Body of pancreas (tissue), 4 donors: ENCODE measurements at regions not wholly inside any gene's neighbourhood (a gene's known extent, or its start where the extent isn't known, plus 50 kb on each side); places are given as distances from the start of the nearest gene placed in this dataset.

ENCODE experiments used
- POLR2A ChIP-seq, 3 donors: fragments of 450-650 bp; IDR thresholded peaks; one replicate each; pipeline ENCODE4 v1.6.1; 2016; ENCODE audit warnings: antibody characterized with exemption in 3 of 3, mild to moderate bottlenecking in 2 of 3
- TF ChIP-seq, protein P1 (sequence below), 7 experiments: fragments of 450-650 bp in 4 of 7; fragments of 200-600 bp in 3 of 7; sonication (generic) in 3 of 7; IDR thresholded peaks; one replicate each; pipeline ENCODE4 v1.5.1; 2016 to 2019; ENCODE audit warnings: antibody characterized with exemption in 7 of 7

DNA sequence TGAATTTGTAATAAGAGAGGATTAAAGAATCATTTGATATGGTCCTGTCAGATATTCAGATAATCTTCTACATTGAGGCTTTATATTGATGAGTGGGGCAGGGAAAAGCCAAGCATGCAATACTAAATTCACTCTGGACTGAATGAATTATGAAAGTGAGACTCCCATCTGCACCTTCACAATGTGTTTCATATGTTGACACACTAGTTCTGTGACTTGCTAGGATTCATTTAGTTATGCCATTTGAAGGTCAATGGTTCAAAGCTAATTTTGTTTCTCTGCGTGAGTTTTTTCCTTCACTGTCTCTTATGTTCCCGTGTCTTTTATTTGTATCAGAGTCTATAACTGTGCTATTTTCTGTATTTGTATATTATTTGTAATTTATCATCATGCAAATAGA, 1332.5 kb downstream of the KCNT2 start:
- TF ChIP-seq, protein P1, sequence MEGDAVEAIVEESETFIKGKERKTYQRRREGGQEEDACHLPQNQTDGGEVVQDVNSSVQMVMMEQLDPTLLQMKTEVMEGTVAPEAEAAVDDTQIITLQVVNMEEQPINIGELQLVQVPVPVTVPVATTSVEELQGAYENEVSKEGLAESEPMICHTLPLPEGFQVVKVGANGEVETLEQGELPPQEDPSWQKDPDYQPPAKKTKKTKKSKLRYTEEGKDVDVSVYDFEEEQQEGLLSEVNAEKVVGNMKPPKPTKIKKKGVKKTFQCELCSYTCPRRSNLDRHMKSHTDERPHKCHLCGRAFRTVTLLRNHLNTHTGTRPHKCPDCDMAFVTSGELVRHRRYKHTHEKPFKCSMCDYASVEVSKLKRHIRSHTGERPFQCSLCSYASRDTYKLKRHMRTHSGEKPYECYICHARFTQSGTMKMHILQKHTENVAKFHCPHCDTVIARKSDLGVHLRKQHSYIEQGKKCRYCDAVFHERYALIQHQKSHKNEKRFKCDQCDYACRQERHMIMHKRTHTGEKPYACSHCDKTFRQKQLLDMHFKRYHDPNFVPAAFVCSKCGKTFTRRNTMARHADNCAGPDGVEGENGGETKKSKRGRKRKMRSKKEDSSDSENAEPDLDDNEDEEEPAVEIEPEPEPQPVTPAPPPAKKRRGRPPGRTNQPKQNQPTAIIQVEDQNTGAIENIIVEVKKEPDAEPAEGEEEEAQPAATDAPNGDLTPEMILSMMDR (IDR thresholded peaks at IDR 0.05), result no peak
- no peak for TF ChIP-seq POLR2A (IDR thresholded peaks at IDR 0.05)
